Embryonic facial prominence (tissue), 1 donor: ENCODE measurements at regions not wholly inside any gene's neighbourhood (a gene's known extent, or its start where the extent isn't known, plus 50 kb on each side); places are given as distances from the start of the nearest gene placed in this dataset.
"Not testable (repeated sequence)": the region's sequence is repeated elsewhere in the genome, so short reads cannot be mapped to it uniquely, and the experiment has no call there.

ENCODE experiments used
- DNase-seq: peaks from one replicate; pipeline ENCODE4 v3.0.0-alpha.2; 2016; ENCODE audit errors: extremely low spot score

- DNase-seq = no peak
Measured at GRCh38 chr10:117788911-117789310, 246.4 kb downstream of the EMX2 start.

- DNase-seq = no peak
Measured at GRCh38 chr10:117790179-117790578, 247.6 kb downstream of the EMX2 start.

GRCh38 chr10:117790621-117791020 is 248.1 kb downstream of the EMX2 start:
- DNase-seq = no peak

- DNase-seq = no peak
Measured at GRCh38 chr10:117792214-117792613, 249.7 kb downstream of the EMX2 start.

GRCh38 chr10:117796130-117796745 is 250.5 kb downstream of the RAB11FIP2 start:
- no peak for DNase-seq

GRCh38 chr10:117797296-117797695 is 249.4 kb downstream of the RAB11FIP2 start:
- DNase-seq = no peak

- no peak for DNase-seq
Measured at GRCh38 chr10:117801691-117802090, 245.1 kb downstream of the RAB11FIP2 start.

GRCh38 chr10:117804470-117805011 is 242.2 kb downstream of the RAB11FIP2 start:
- DNase-seq = no peak

- no peak for DNase-seq
Measured at GRCh38 chr10:117805139-117805538, 241.6 kb downstream of the RAB11FIP2 start.

- DNase-seq = no peak
Measured at GRCh38 chr10:117807441-117807840, 239.3 kb downstream of the RAB11FIP2 start.

GRCh38 chr10:117815816-117816215 is 230.9 kb downstream of the RAB11FIP2 start:
- not testable (repeated sequence) for DNase-seq

- no peak for DNase-seq
Measured at GRCh38 chr10:117817116-117817515, 229.6 kb downstream of the RAB11FIP2 start.

- DNase-seq = no peak
Measured at GRCh38 chr10:117818721-117819120, 228.0 kb downstream of the RAB11FIP2 start.

GRCh38 chr10:117819304-117819703 is 227.4 kb downstream of the RAB11FIP2 start:
- no peak for DNase-seq

GRCh38 chr10:117823980-117824379 is 222.8 kb downstream of the RAB11FIP2 start:
- DNase-seq = no peak

GRCh38 chr10:117830205-117830604 is 216.5 kb downstream of the RAB11FIP2 start:
- no peak for DNase-seq

GRCh38 chr10:117830787-117831212 is 215.9 kb downstream of the RAB11FIP2 start:
- no peak for DNase-seq

- not testable (repeated sequence) for DNase-seq
Measured at GRCh38 chr10:117838500-117839498, 207.9 kb downstream of the RAB11FIP2 start.

- not testable (repeated sequence) for DNase-seq
Measured at GRCh38 chr10:117856426-117856825, 190.3 kb downstream of the RAB11FIP2 start.

- no peak for DNase-seq
Measured at GRCh38 chr10:117860135-117860534, 186.6 kb downstream of the RAB11FIP2 start.

GRCh38 chr10:117860823-117861222 is 185.9 kb downstream of the RAB11FIP2 start:
- no peak for DNase-seq

GRCh38 chr10:117861329-117861728 is 185.4 kb downstream of the RAB11FIP2 start:
- DNase-seq = no peak
